A549 (cell line): ENCODE measurements at regions not wholly inside any gene's neighbourhood (a gene's known extent, or its start where the extent isn't known, plus 50 kb on each side); places are given as distances from the start of the nearest gene placed in this dataset.

Source experiments
- EP300 ChIP-seq, 2 experiments: fragments of >200 bp; sonication (Bioruptor Twin); formaldehyde crosslinking; IDR thresholded peaks; 2 replicates in 1 of 2; 3 replicates in 1 of 2; pipeline ENCODE4 v1.6.1; 2016 to 2017
- MAFK ChIP-seq: fragments of 450-650 bp; IDR thresholded peaks from 2 replicates; pipeline ENCODE4 v1.6.1; 2014; ENCODE audit not compliant: partially characterized antibody
- RFX5 ChIP-seq: fragments of 450-650 bp; IDR thresholded peaks from 2 replicates; pipeline ENCODE4 v1.7.1; 2014; ENCODE audit warnings: antibody characterized with exemption, mild to moderate bottlenecking, moderate library complexity
- SMC3 ChIP-seq: fragments of >200 bp; sonication (Bioruptor Twin); formaldehyde crosslinking; IDR thresholded peaks from 3 replicates; pipeline ENCODE4 v1.6.1; 2018; ENCODE audit warnings: inconsistent platforms

- TF ChIP-seq EP300 (IDR thresholded peaks at IDR 0.05) (no peak), MAFK (no peak), RFX5 (no peak), SMC3 (no peak)
Measured at GRCh38 chr1:118339400-118340124, 154.5 kb upstream of the SPAG17 start.
